ENCODE measurements at regions not wholly inside any gene's neighbourhood (a gene's known extent, or its start where the extent isn't known, plus 50 kb on each side); places are given as distances from the start of the nearest gene placed in this dataset.
"Not testable (repeated sequence)": the region's sequence is repeated elsewhere in the genome, so short reads cannot be mapped to it uniquely, and the experiment has no call there.

GRCh38 chr10:94165158-94165611 is 171.5 kb downstream of the PLCE1 start:
- intact Hi-C loops (cut with DNase I); DNase-seq; ATAC-seq: not testable (repeated sequence)

GRCh38 chr10:94172332-94172731 is 178.6 kb downstream of the PLCE1 start:
- DNase-seq (no peak), ATAC-seq (no peak)
- intact Hi-C loops (cut with DNase I): no loop called here

GRCh38 chr10:94173594-94173993 is 179.9 kb downstream of the PLCE1 start:
- DNase-seq: no peak
- ATAC-seq: no peak
- intact Hi-C loops (cut with DNase I): no loop called here

- ATAC-seq (no peak), DNase-seq (no peak)
- intact Hi-C loops (cut with DNase I): no loop called here
Measured at GRCh38 chr10:94174838-94175237, 181.1 kb downstream of the PLCE1 start.

DNA sequence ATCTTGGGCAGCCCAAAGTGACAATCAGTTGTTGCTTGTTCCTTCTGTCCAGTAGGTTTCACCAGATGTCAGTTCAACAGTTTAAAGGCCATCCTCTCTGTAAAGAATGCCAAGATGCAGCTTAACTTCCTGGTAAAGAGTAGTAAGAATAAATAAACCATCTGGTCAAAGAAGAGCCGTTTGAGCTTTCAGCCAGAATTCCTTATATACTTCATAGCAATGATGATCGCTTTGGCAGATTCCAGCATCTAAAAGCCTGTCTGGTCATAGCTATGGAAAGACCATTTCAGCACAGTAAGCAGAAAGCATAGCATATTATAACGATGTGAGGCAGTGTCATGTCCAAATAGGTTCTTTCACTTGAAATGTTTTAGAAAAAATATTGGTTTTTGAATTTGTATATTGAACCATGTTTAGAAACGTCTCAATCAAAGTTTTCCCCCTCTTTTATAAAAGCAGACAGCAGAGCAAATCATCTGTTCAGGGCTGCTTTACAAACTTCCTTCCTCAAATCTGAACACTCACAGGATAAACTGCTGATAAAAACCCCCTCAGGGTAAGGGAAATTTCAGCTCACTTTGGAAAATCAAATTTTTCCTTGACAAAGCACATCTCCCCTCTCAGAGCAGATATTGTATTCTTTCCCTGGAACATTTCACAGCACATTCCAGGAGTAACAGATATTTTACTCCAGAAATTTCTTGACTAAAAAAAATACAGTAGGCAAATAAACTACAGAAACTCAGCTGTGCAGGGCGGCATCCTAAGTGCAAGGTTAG is 184.1 kb downstream of the NOC3L start:
- no peak for DNase-seq
- intact Hi-C loops (cut with DNase I): no loop called here
- no peak for ATAC-seq

GRCh38 chr10:94180576-94180975 is 182.2 kb downstream of the NOC3L start:
- intact Hi-C loops (cut with DNase I): no loop called here
- DNase-seq (no peak), ATAC-seq (no peak)

DNA sequence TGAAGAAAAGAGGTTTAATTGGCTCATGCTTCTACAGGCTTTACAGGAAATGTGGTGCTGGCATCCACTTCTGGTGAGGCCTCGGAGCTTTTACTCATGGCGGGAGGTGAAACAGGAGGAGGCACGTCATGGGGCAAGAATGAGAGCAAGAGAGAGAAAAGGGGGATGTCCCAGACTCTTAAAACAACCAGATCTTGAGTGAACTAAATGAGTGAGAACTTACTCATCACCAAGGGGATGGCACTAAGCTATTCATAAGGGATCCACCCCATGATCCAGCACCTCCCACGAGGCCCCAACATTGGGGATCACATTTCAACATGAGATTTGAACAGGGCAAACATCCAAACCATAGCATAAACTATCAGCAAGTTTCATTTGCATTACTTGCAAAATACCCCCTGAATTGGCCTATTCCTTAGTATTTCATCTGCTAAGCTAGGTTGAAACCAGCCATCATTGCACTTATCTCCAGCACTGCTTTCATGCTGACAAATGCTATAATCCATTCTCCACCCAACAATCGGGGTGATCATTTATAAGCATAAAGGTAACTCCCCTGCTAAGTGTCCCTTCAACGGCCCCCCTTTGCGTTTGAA is 179.0 kb downstream of the NOC3L start:
- ATAC-seq (no peak), DNase-seq (no peak)
- intact Hi-C loops (cut with DNase I): no loop called here

GRCh38 chr10:94186722-94187121 is 176.0 kb downstream of the NOC3L start:
- ATAC-seq: no peak
- DNase-seq: no peak
- intact Hi-C loops (cut with DNase I): no loop called here

DNA sequence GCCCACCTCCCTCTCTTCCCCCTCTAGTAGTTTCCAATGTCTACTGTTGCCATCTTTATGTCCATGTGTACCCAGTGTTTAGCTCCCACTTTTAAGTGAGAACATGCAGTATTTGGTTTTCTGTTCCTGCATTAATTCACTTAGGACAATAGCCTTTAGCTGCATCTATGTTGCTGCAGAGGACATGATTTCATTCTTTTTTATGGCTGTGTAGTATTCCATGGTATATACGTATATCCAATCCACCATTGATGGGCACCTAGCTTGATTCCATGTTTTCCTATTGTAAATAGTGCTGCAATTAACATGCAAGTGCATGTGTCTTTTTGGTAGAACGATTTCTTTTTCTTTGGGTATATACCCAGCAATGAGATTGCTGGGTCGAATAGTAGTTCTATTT is 170.4 kb downstream of the NOC3L start:
- intact Hi-C loops (cut with DNase I): no loop called here
- no peak for ATAC-seq
- no peak for DNase-seq

- ATAC-seq (no peak), DNase-seq (no peak)
- intact Hi-C loops (cut with DNase I): no loop called here
Measured at GRCh38 chr10:94192974-94193373, 169.8 kb downstream of the NOC3L start.

- peak in 1 of 2 donors; percentile 52 for ATAC-seq
- intact Hi-C loops (cut with DNase I): no loop called here
- no peak for DNase-seq
Measured at GRCh38 chr10:94193466-94193924, 169.2 kb downstream of the NOC3L start.

DNA sequence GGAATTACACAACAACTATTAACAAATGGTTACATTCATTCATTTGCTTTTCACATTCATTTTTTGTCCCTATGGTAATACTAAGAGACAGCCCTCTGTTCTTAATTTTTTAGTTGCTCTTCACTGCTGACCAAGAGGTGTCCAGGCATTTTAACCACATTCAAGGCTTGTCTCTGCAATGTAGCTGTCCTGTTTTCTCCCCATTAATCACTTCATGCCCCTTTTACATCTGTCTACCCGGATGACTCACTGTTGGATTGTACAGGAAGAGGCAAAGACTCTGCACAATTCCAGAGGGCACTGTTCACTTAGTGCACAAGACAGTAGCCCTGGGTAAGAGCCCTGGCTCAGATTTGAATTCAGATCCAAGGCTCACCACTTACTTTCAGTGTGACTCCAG is 168.5 kb downstream of the NOC3L start:
- intact Hi-C loops (cut with DNase I): no loop called here
- peak in 1 of 2 donors; percentile 79 for ATAC-seq
- no peak for DNase-seq

- DNase-seq (no peak), ATAC-seq (no peak)
- intact Hi-C loops (cut with DNase I): no loop called here
Measured at GRCh38 chr10:94197241-94197640, 165.5 kb downstream of the NOC3L start.

DNA sequence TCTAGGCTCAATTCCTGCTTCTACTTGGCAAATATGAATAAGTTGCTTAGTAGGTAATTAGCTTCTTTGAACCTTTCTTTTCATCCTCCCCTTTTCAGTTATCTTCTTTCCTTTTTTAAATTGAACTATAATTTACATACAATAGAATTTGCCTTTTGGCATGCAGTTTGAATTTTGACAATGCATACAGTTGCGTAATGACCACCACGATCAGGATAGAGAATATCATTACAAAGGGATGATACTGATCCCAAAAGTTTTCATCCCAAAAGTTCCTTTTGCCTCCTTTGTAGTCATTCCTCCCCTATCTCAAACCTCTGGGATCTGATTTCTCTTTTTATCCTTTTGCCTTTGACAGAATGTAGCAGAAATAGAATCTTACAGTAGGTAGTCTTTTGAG is 164.4 kb downstream of the NOC3L start:
- ATAC-seq (no peak), DNase-seq (no peak)

GRCh38 chr10:94199565-94199964 is 163.2 kb downstream of the NOC3L start:
- DNase-seq (no peak), ATAC-seq (no peak)
- intact Hi-C loops (cut with DNase I): no loop called here

More for the DNA sequence above, 164.4 kb downstream of the NOC3L start:
- intact Hi-C loops (cut with DNase I): no loop called here

- DNase-seq: no peak
- intact Hi-C loops (cut with DNase I): no loop called here
- ATAC-seq: peak in 1 of 2 donors; percentile 39
Measured at GRCh38 chr10:94200146-94200837, 162.4 kb downstream of the NOC3L start.

- intact Hi-C loops (cut with DNase I): no loop called here
- DNase-seq (no peak), ATAC-seq (no peak)
Measured at GRCh38 chr10:94205396-94205831, 157.3 kb downstream of the NOC3L start.

- ATAC-seq: no peak
- no peak for DNase-seq
- intact Hi-C loops (cut with DNase I): no loop called here
Measured at GRCh38 chr10:94206176-94206575, 156.6 kb downstream of the NOC3L start.

DNA sequence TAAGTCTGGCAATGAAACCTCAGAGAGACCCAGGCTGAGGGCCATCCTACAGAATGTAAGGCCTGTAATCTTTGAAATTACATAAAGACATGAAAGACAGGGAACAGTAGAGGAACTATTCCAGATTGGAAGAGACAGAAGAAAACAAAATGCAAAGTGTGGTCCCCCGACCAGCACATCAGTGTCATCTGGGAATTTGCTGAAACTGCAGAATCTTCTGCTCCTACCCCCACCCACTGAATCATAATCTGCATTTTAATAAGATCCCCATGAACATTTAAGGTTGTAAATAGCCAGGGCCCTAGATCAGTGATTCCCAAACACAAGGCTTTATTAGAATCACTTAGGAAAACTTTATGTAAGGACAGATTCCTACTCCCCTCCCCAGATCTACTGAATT is 154.4 kb downstream of the NOC3L start:
- no peak for ATAC-seq
- intact Hi-C loops (cut with DNase I): no loop called here

More for the DNA sequence above, 154.4 kb downstream of the NOC3L start:
- DNase-seq: no peak
